HG03097 (cell line): ENCODE measurements at regions not wholly inside any gene's neighbourhood (a gene's known extent, or its start where the extent isn't known, plus 50 kb on each side); places are given as distances from the start of the nearest gene placed in this dataset.
A peak's percentile ranks its signal among the peaks of the same experiment; 100 is the strongest.

Experiments
- ATAC-seq: cut with Tn5 transposase; IDR thresholded peaks from one replicate; pipeline ENCODE4 v1.9.1; 2021; ENCODE audit not compliant: unreplicated experiment, low FRiP score

DNA sequence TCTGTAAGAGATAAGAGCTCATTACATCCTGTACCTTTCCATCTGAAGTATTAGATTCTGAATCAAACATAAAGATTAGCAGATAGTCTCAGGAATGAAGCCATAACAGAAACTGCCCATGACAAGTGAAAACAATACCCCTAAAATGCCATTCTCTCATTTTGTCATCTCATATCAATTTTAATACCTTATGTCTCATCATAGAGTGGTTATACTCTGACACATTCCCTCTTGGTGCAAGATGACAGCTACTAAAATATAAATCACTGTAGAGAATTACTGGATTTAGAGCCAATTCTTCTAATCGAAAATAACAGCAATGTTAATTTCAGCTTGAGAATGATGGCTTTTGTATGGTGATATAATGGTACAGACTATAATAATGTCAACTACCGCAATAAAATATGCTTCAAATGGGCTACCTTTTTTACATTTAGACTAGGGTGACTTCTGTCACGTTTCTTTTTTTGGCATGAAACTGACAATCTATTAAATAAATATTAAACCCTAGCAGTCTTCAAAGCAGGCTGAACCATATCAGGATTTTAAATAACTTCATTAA is 125.1 kb upstream of the ITGA4 start:
- ATAC-seq = no peak

DNA sequence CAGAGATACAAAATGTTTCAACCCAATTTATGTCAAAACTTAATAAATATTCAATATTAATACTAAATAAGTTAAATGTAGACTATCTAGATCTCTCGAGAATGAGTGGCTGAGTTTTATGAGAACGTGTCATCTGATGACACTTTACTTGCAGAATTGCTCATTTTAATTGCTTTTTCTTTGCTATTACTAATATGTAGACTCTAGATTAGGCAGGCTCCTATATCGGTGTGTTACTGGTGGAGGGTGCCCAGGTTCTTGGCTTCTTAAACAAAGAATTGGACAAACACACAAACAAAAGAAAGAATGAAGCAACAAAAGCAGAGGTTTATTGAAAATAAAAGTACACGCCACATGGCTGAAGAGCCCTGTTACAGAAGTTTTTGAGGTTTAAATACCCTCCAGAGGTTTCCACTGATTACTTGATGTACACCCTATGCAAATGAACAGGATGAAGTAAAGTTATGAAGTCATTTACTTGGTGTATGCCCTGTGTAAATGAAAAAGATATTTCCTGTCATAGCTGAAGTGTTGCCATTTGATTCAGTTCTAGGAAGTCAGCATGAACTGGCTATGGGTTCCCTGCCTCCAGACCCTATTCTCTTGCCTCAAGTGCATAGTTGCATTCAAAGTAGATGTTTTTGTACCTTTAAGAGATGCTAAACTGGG is 122.9 kb upstream of the ITGA4 start:
- ATAC-seq = peak; percentile 54

DNA sequence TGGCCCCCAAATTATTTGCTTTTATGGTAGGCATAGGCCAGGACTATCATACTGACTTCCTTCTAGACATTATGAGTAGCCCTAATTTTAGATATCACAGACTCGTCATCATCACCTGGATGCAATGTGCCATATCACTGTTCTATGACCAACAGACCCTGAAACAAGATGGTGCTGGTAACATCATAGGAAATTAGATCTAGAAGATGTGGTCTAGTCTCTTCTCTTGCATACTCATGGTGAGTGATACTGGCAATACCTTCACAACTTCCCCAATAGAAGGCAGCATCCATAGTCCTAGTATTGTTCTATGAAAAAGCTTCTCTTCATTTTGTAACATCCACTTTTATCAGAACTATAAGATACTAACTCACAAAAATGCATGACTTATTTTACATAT is 116.3 kb upstream of the ITGA4 start:
- ATAC-seq = no peak

DNA sequence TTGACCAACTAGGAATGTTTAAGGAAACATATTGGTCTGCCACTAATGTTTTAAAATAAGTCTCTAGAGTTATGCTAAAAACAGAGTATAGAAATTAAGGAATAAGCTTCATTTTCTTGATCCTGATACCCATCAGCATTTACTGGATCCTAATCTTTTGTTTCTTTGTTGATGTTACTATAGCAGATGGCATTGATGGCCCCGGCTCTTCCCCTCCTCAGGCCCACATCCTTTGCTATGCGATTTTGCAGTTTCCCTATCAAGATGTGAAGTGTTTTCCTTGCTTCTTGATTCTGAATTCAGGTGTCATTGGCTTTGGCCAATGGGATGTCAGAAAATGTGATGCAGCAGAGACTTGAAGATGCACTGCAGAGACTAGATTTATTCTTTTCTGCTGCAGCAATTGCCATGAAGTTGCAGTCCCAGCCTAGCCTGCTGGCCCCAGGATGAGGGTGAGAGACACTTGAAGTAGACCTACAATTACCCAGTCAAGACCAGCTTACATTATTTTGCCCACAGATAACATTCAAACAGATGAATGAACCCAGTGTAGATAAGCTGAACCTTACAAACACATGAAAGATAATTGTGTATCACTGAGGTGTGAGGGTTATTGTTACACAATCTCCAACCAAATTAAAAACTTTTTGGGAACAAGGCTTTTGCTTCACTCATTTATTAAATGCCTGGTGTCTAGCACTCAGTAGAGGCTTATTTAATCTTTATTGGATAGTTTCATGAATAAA is 115.2 kb upstream of the ITGA4 start:
- ATAC-seq = no peak

DNA sequence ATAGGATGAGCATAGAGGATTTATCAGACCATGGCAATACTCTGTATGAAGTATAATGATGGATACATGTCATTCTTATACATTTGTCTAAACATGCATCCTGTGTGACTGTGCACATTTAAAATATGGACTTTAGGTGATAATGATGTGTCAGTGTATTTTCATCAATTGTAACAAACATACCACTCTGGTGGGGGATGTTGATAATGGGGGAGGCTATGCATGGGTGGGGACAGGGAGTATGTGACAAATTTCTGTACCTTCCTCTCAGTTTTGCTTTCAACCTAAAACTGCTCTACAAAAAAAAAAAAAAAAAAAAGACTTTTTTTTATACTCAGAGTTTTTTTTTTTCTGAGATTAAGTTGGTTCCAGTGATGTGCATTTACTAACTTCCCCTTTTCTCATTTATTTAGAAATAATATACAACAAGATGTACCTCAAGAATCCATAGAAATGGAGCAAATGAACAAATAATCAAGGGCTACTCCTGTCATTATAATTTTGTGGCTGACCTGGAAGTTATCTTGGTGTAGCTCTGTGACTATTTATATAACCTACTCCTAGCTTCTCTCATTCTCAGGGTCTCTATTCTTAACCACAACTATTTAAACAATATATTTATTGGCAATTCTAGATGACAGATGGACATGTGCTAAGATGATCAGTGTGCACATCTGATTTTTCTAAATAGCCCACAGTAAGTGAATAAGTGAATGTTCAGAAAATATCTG is 108.9 kb upstream of the ITGA4 start:
- ATAC-seq = peak; percentile 90

DNA sequence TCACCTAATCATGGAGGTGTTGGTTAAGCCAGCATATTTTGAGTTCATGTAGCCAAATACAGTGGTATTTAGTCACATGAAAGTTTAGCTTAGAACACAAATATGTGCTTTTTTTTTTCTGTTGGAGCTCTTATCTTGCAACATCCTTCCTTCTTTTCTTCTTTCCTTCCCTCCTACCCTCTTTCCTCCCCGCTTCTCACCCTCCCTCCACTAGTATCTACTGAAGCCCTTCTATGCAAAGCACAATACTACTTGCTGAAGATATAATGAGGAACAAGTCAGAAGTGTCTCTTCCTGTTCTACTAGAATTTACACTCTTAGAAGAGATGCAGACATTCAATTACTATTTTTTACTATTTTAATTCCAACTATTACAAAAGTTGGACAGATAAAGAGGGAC is 105.0 kb upstream of the ITGA4 start:
- no peak for ATAC-seq

DNA sequence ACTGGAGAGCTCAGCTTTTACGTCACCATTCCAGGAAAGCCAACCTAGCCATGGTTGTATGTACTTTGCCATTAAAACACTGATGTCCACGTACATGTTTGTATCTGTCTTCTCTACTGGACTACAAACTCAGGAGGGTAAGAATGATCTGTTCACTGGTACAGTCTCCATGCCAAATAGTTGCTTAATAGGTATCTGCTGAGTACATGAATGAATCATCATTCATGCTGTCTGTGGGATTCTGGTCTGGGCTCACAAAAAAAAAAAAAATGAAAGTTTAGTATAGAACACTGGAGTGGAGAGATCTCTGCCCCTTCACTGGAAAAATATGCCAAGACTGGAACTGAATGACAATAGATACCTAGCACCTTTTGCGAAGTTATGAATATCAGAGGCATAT is 102.6 kb upstream of the ITGA4 start:
- ATAC-seq = no peak

DNA sequence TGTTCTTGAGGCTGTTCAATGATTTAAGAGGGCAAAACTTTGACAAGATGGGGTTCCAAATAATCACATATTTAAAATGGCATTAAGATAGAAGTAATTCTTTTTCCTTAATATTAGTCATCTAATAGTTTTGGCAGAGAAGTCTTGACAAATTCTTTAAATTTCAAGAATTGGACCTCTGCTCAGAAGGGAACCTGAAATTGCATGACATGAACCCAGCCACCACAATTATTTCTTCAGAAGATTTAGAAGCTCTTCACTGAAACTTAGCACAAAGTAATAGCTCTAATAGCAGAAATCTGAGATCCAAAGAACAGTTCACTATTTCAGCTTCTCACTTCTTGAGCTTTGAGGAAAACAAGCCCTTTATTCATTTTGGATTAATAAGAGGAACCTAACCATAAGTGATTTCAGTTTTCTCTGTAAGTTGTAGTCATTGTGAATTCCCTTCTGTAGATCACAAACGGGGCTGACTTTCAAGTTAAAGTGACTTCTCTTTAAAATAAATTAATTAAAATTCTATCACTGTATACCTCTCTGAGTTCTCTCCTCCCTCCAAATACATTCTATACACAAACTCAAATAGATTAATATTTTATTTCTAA is 100.6 kb upstream of the ITGA4 start:
- ATAC-seq = no peak

DNA sequence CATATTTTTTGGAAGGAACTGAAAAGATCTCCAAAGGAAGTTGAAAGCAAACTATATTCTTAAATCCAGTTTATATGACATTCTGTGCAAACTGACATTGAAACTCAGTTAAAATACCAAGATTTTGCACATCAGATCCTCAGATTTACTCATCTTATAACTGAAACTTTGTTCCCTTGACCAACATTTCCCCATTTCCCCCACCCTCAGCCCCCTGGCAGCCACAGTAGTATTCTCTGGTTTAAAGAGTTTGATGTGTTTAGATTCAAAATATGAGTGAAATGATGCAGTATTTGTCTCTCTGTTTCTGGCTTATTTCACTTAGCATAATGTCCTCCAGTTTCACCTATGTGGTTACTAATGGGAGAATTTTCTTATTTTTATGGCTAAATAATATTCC is 99.2 kb upstream of the ITGA4 start:
- ATAC-seq = no peak

DNA sequence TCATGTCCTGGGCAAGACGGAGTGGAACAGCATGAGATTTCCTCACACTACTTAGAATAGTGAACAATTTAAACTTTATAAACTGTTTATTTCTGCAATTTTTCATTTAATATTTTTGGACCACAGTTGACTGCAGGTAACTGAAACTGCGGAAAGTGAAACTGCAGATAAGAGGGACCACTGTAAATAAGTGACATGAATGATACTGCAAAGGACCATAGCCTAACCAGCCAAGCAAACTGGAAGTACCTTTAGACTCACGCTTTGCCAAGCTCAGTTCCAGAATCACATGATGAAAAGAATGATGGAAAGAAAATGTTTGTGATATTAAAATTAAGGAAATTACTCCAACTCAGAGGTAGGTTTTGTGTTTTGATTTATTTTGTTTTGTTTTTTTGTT is 94.6 kb upstream of the ITGA4 start:
- ATAC-seq = no peak

DNA sequence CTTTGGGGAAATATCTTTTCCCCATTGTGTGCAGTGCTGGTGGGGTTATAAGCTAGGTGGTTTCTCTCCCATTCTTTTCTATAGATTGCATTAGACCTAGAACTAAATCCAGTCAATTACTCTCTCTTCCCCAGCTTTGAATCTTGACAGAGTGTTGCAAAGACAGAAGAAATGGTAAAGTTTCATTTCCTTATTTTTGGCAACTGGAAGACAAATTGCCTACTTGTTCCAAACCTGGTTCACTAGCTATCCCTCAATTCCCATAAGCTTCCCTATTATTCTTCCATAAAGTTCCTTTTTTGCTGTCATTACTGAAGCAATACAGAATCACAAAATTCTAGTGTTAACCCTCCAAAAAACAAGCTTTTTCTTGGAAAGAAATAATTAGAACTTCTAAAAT is 94.0 kb upstream of the ITGA4 start:
- ATAC-seq = no peak

DNA sequence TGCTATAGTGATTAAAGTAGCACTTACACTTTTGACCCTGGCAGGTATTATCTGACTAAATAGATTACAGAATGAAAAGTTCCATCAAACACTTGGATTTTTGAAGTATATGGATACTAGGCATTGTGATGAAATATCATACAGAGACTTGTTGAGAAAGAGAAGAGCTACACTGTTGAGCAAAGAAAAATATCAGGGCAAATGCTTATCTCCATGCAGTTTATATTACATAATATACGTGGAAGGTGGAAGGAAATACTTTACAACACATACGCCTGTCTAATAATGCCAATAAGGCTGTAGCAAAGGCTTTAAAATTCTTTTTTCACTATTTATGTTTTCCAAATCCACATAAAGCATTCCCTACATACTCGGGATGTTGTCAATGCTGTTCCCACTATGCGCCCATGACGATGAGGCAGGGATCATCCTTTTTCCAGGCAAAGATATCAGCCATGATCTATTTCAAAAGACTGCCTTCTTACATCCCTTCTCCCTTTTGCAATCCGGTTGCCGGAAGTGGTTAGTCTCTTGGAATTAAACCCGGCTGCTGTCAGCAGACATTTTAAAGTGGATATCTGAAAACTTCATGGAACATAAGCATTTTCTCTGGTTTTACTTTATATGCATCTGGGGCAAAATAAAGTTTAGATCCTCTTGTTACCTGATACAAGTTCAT is 92.6 kb upstream of the ITGA4 start:
- ATAC-seq = no peak

DNA sequence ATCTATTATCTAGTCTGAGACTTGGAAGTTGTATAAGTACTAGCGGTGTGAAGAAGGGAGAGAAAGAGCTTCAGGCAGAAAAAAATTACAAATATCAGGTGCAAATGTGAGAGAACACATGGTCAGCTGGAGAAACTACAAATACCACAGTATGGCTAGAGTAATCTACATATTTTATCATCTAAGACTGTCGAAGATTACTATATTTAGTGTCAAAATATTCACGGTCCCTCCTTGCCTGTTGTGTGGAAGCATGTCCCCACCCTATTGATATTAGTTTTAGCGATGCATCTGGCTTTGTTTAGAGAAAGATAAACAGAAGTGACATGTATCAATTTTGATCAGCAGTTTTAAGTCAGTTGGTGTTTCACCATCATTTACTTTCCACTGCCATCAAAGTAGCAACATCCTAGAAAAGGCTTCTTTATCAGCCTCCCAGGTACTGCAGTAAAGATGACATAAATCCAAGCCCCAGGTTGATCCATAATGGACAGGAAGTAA is 90.5 kb upstream of the ITGA4 start:
- no peak for ATAC-seq

DNA sequence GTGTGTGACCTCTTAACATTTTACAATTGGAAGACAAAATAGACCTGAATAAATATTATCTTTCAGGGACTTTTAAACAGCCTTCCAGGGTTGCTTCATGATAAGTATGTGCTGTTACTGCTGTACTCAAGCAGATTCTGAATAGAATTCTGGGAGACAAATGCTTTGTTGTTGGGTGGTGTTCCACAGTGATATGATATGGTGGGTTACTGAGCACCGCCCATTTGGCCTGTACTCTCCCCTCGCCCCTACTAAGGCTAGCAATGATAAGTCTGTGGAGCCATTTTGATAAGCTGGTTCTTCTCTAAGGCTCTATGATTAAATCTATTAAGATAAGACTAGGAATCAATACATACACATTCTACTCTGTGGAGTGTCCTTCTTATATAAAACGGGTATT is 89.8 kb upstream of the ITGA4 start:
- no peak for ATAC-seq

DNA sequence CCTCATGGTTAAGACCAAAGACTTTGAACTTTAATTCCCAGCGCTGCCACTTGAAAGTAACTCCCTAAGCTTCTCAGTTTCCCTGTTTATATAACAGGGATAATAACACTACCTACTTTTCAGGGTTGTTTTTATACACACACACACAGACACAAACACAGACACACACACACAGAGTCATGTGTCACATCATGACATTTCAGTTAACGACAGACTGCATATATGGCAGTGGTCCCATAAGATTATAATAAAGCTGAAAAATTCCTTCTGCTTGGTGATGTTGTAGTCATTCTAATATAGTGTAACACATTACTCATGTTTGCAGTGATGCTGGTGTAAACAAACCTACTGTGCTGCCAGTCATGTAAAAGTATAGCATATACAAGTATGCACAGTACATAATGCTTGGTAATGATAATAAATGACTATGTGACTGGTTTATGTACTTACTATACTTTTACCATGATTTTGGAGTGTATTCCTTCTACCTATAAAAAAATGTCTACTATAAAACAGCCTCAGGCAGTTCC is 89.2 kb upstream of the ITGA4 start:
- no peak for ATAC-seq

DNA sequence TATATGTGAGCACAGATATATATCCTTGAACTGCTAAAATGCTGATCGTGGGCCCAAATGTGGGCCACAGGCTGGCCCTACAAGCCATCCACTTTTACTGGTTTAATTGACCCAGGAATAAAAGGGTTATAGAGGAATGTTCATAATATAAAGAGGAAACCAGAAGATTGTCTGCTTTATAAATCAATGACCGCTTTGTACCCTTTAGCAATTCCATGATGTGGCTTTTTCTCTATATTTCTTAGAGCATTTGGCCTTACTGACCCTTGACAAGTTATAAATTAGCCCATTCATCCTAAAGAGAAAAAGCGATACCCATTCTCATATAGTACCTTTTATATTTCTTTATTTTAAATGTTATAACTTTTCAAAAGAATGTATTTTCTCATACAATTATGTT is 87.1 kb upstream of the ITGA4 start:
- no peak for ATAC-seq

DNA sequence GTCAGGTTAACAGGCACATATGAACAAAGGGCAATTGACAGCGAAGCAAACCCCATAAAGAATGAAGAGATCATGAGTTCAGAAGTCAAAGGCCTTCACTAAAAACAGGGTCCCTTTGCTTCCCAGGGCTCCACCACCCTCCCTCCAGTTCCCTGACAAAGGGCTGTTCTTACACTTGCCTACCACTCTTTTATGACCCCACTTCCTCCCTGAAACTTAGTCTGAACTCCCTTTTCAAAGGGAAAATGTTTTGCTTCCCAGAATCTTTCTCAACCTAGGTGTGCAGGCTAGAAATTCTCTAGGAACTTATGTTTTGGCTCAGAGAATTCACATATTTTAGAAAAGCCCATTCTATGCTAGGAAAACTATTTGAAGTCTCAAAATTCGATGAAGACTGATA is 86.0 kb upstream of the ITGA4 start:
- no peak for ATAC-seq

DNA sequence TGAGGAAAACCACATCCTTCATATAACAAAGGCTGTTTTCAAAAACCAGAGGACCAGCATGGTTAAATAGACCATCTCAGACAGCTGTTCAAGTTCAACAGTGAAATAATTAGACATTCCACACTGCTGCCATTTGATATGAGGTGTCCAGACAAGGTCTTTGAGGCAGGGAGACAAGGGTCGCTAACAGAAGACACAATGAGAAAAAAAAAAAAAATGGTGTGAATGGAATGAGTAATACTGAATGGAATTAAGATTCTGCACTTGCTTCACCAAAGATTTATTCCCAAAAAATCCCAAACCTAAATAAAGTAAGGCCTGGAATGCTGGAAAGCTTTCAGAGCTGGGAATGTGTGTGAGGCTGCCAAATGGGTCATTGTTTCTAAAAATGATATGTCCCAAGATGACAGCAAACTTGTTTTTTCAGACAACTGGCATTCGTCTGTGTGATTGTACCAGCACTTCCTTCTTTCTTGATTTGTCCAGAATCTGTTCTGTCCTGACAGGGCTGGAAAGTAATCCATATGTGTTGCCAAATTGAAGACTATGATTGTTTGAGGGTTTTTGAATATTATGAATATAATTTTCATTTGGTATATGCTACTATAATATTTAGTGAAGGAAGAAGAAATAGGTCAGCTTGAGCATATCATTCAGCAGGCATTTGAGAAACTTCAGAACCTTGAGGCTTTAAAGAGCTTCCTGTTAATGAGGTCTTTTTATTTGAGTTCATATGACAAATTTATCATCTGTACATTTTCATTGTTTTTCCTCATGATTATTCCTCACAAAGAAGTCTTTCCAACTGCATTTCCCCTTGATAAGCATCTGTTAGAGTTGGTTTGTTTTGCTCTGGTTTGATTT is 85.2 kb upstream of the ITGA4 start:
- ATAC-seq = no peak

DNA sequence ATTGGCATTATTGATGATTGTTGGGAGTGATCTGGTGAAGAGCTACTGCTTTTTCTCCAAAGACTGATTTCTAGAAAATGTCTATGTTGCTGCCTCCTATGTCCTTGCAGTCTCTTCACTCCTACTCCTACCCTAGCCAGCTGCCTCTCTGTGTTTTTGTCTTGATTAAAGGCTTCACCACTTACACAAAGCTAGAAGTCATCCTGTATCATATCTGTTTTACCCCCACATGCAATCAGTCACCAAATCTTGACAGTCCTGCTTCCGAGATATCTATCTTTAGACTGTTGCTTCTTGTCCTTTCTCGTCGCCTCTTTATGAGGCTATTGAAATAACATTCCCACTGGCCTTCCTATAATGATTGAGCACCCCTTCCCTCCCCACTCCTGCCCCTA is 84.5 kb upstream of the ITGA4 start:
- ATAC-seq = no peak
